ENCODE measurements at regions not wholly inside any gene's neighbourhood (a gene's known extent, or its start where the extent isn't known, plus 50 kb on each side); places are given as distances from the start of the nearest gene placed in this dataset.

GRCh38 chr4:103787057-103787456, 67.3 kb upstream of the TACR3 start:
- TF ChIP-seq, protein P1, sequence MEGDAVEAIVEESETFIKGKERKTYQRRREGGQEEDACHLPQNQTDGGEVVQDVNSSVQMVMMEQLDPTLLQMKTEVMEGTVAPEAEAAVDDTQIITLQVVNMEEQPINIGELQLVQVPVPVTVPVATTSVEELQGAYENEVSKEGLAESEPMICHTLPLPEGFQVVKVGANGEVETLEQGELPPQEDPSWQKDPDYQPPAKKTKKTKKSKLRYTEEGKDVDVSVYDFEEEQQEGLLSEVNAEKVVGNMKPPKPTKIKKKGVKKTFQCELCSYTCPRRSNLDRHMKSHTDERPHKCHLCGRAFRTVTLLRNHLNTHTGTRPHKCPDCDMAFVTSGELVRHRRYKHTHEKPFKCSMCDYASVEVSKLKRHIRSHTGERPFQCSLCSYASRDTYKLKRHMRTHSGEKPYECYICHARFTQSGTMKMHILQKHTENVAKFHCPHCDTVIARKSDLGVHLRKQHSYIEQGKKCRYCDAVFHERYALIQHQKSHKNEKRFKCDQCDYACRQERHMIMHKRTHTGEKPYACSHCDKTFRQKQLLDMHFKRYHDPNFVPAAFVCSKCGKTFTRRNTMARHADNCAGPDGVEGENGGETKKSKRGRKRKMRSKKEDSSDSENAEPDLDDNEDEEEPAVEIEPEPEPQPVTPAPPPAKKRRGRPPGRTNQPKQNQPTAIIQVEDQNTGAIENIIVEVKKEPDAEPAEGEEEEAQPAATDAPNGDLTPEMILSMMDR (IDR thresholded peaks at IDR 0.05) = no peak
- no peak for TF ChIP-seq POLR2A (IDR thresholded peaks at IDR 0.05)
- no peak for TF ChIP-seq POLR2AphosphoS5 (IDR thresholded peaks at IDR 0.05; ENCODE audit: insufficient read depth in 1 of 2, low read depth in 1 of 2)
